HCT116 (cell line): ENCODE measurements at regions not wholly inside any gene's neighbourhood (a gene's known extent, or its start where the extent isn't known, plus 50 kb on each side); places are given as distances from the start of the nearest gene placed in this dataset.

ENCODE experiments used
- ATF3 ChIP-seq: IDR thresholded peaks from 2 replicates; pipeline ENCODE4 v1.6.1; 2012
- CTCF ChIP-seq, 3 experiments: fragments of 200-600 bp in 1 of 3; sonication (generic) in 1 of 3; IDR thresholded peaks in 2 of 3; conservative IDR thresholded peaks in 1 of 3; 2 replicates each; pipeline ENCODE4 v1.5.1; 2012 to 2017; ENCODE audit warnings: low read depth in 2 of 3, low read length in 2 of 3, antibody characterized with exemption in 1 of 3, borderline replicate concordance in 1 of 3, control low read depth in 1 of 3, mild to moderate bottlenecking in 1 of 3, mixed read lengths in 1 of 3, mixed run types in 1 of 3, moderate library complexity in 1 of 3; ENCODE audit not compliant: insufficient read depth in 1 of 3
- ELF1 ChIP-seq: IDR thresholded peaks from 2 replicates; pipeline ENCODE4 v1.6.1; 2012; ENCODE audit warnings: low read depth, borderline replicate concordance
- EZH2 ChIP-seq: fragments of 200-600 bp; sonication (generic); IDR thresholded peaks from 2 replicates; pipeline ENCODE4 v1.6.1; 2017; ENCODE audit warnings: antibody characterized with exemption, mixed run types
- JUND ChIP-seq: IDR thresholded peaks from 2 replicates; pipeline ENCODE4 v1.6.1; 2012
- POLR2A ChIP-seq: IDR thresholded peaks from 2 replicates; pipeline ENCODE4 v1.7.0; 2011; ENCODE audit warnings: borderline replicate concordance; ENCODE audit not compliant: insufficient read depth, insufficient read length; ENCODE audit errors: extremely low read depth
- SIN3A ChIP-seq: IDR thresholded peaks from 2 replicates; pipeline ENCODE4 v1.6.1; 2012; ENCODE audit warnings: low read depth
- YY1 ChIP-seq: IDR thresholded peaks from 2 replicates; pipeline ENCODE4 v1.6.1; 2011; ENCODE audit warnings: low read length, low read depth, moderate library complexity, mild to moderate bottlenecking; ENCODE audit not compliant: insufficient replicate concordance; ENCODE audit errors: extremely low read depth
- ZNF274 ChIP-seq: fragments of 200-500 bp; sonication (Bioruptor generic); IDR thresholded peaks from 2 replicates; pipeline ENCODE4 v1.6.1; 2014; ENCODE audit warnings: mild to moderate bottlenecking, low read depth, low read length, inconsistent platforms

DNA sequence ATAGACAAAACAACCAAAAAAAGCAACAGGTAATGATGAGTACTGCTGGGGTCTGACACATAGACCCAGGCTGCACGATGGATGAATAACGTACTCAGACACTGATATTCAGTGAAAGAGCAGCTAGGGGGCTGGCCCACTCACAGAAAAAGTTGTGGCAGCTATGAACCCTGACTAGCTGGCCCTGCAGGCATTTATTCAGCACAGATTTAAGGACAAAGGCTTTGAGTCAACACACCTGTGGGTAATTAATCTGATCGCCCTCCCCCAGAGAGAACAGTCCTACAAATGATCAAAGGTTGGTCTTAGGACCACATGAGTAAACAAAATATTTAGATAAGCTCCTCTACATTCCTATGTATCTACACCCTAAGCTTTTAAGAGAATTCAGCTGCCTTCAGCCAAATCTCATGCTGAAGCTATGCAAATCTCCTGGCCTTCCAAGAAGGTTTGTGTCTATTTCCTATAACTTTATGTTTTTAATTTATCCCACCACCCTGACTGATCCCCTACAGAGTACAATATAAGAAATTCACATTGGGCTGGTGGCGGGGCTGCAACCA is 81.7 kb upstream of the NXT1 start:
- no peak for TF ChIP-seq ZNF274
- no peak for TF ChIP-seq YY1
- no peak for TF ChIP-seq CTCF (IDR thresholded peaks at IDR 0.05 in 2 of 3, conservative IDR thresholded peaks at IDR 0.05 in 1 of 3; ENCODE audit: borderline replicate concordance in 1 of 3, insufficient read depth in 1 of 3, low read depth in 2 of 3, low read length in 2 of 3)
- no peak for TF ChIP-seq EZH2
- no peak for TF ChIP-seq ELF1
- no peak for TF ChIP-seq POLR2A
- TF ChIP-seq JUND = no peak
- TF ChIP-seq SIN3A = no peak
- TF ChIP-seq ATF3 = no peak
